ENCODE measurements at regions not wholly inside any gene's neighbourhood (a gene's known extent, or its start where the extent isn't known, plus 50 kb on each side); places are given as distances from the start of the nearest gene placed in this dataset.

DNA sequence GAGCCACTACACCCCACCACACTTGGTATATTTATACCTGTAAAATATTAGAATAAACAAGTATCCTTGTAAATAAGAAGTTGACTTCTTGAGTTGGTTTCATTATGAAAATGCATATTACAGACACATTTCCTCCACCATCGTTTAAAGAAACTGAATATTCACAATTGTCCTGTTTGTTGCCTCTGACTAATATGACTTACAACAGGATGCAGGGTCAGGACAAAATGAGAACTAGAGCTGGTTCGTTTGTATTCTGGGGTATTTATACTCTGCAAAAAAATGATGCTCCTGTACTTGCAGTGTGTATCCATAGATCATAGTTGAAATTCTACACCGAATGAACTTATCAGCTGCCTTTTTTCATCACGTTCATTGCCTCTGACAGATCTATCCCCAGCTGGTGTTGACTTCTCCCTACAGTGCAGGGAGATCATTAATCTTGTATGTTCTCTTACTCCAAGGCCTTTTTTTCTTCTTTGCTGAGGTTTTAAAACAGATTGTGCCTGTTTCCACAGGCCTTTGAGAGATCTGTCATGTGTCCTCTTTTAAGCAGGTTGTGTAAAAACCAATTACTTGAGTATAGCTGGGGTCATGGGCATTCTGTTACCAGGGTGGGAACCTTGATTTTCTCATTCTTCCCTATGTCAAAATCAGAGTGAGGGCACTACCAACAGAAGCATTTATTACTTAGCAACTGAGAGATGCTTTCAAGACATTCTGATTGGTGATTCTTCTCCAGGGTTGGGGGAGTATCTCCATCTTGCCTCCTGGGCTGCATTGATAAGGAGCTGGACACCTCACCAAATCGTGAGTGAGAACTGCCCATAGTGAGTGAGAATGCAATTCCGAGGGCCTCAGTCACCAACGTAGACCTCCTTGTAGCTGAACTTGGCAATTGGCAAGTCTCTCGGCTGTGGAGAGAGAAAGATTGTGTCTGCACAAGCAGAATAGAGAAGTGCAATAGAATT lies 78.8 kb upstream of the CD83 start:
- H3K4me1 ChIP-seq, result no peaks in the 10 kb centered on the region
- no peak for TF ChIP-seq POLR2A (IDR thresholded peaks at IDR 0.05)
- DNase-seq (ENCODE audit: extremely low spot score in 2 of 2), result no peak

DNA sequence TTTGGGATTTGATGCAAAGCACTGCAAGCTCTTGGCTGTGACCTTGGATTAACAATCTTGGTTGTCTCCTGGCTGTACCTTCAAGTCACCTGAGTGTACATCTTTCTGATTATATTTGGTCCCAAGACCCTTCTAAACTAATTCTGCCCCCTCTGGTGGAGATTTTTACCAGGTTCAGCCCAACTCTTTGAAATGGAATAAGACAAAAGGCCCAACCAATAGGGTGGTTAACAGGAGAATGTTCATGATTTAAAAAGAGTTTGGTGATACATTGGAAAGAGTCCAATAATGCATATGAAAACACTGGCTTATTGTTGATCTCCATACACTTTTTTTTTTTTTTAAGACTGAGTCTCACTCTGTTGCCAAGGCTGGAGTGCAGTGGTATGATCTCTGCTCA lies 77.5 kb upstream of the CD83 start:
- no peak overlapping the region for H3K4me3 ChIP-seq
- intact Hi-C loops (cut with DNase I), result no loop called here
- TF ChIP-seq, protein P1, sequence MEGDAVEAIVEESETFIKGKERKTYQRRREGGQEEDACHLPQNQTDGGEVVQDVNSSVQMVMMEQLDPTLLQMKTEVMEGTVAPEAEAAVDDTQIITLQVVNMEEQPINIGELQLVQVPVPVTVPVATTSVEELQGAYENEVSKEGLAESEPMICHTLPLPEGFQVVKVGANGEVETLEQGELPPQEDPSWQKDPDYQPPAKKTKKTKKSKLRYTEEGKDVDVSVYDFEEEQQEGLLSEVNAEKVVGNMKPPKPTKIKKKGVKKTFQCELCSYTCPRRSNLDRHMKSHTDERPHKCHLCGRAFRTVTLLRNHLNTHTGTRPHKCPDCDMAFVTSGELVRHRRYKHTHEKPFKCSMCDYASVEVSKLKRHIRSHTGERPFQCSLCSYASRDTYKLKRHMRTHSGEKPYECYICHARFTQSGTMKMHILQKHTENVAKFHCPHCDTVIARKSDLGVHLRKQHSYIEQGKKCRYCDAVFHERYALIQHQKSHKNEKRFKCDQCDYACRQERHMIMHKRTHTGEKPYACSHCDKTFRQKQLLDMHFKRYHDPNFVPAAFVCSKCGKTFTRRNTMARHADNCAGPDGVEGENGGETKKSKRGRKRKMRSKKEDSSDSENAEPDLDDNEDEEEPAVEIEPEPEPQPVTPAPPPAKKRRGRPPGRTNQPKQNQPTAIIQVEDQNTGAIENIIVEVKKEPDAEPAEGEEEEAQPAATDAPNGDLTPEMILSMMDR (IDR thresholded peaks at IDR 0.05), result no peak
- TF ChIP-seq POLR2AphosphoS5 (IDR thresholded peaks at IDR 0.05; ENCODE audit: insufficient read depth in 1 of 2, low read depth in 1 of 2), result no peak
- TF ChIP-seq POLR2A (IDR thresholded peaks at IDR 0.05), result no peak
- H3K27ac ChIP-seq, result no peak overlapping the region
- no peaks in the 10 kb centered on the region for H3K9me3 ChIP-seq
- no peak for DNase-seq (ENCODE audit: extremely low spot score in 2 of 2)
- no peaks in the 10 kb centered on the region for H3K4me1 ChIP-seq
- no peaks in the 10 kb centered on the region for H3K27me3 ChIP-seq
- H3K36me3 ChIP-seq, result no peaks in the 10 kb centered on the region

More for the DNA sequence above, 78.8 kb upstream of the CD83 start:
- Histone ChIP-seq H3K27me3 (no peaks in the 10 kb centered on the region), H3K9me3 (no peaks in the 10 kb centered on the region), H3K36me3 (no peaks in the 10 kb centered on the region), H3K4me3 (no peak overlapping the region), H3K27ac (no peak overlapping the region)
- intact Hi-C loops (cut with DNase I), result no loop called here

DNA sequence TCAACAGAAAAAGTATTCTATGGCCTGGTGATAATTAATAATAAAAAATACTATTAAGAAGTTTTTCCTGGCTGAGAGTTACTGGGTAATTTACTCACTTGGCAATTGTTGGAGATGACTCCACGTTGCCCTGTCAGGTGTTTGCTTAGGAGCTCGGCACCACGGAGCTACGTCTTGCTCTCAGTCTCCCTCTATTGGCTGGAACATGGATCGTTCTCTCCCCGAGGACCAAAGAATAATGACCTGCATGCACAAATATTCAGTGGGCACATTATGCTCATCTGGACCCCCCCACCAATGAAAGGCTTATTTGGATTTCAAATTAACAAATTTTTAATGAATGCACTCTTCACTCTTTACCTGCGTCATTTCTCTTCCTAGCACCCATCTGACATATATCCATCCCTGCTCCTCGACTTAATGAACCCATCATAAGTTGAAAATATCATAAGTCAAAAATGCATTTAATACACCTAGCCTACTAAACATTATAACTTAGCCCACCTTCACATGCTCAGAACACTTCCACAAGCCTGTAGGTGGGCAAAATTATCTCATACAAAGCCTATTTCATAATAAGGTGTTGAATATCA lies 71.0 kb upstream of the CD83 start:
- Histone ChIP-seq H3K36me3 (no peaks in the 10 kb centered on the region), H3K4me1 (no peaks in the 10 kb centered on the region), H3K27ac (no peak overlapping the region), H3K4me3 (no peak overlapping the region), H3K27me3 (no peaks in the 10 kb centered on the region), H3K9me3 (no peaks in the 10 kb centered on the region)
- intact Hi-C loops (cut with DNase I), result no loop called here
- no peak for DNase-seq (ENCODE audit: extremely low spot score in 2 of 2)
- TF ChIP-seq POLR2A (IDR thresholded peaks at IDR 0.05) (no peak), POLR2AphosphoS5 (IDR thresholded peaks at IDR 0.05; ENCODE audit: insufficient read depth in 1 of 2, low read depth in 1 of 2) (no peak)
- TF ChIP-seq, protein P1 (IDR thresholded peaks at IDR 0.05), result peak in 1 of 3 experiments; percentile 4

- Histone ChIP-seq H3K4me3 (no peak overlapping the region), H3K27ac (no peak overlapping the region), H3K36me3 (no peaks in the 10 kb centered on the region), H3K4me1 (no peaks in the 10 kb centered on the region), H3K9me3 (no peaks in the 10 kb centered on the region), H3K27me3 (no peaks in the 10 kb centered on the region)
- intact Hi-C loops (cut with DNase I), result no loop called here
- TF ChIP-seq POLR2A (IDR thresholded peaks at IDR 0.05), result no peak
- TF ChIP-seq POLR2AphosphoS5 (IDR thresholded peaks at IDR 0.05; ENCODE audit: insufficient read depth in 1 of 2, low read depth in 1 of 2), result no peak
- TF ChIP-seq, protein P1 (IDR thresholded peaks at IDR 0.05), result no peak
- DNase-seq (ENCODE audit: extremely low spot score in 2 of 2), result no peak
Measured at GRCh38 chr6:14047151-14047740, 70.3 kb upstream of the CD83 start.

DNA sequence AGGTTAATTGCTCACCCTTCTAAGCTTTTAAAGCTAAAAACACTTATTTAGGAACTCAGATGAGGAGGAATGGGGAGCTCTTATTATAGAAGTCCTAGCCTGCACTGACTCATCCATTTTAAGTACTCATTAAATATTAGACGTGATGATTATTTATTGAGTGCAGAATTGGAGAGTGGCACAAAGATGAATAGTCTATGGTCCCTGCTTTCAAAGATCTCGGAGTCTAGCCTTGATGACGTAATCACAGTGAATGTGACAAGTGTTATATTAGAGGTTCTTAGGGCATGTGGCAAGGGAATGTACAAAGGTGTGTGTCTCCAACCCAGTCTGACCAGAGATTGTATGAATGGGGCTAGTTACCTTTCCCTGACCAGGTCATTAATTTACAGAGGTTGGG lies 68.7 kb upstream of the CD83 start:
- H3K27me3 ChIP-seq, result no peaks in the 10 kb centered on the region
- intact Hi-C loops (cut with DNase I), result no loop called here
- no peaks in the 10 kb centered on the region for H3K36me3 ChIP-seq
- H3K4me3 ChIP-seq, result no peak overlapping the region
- H3K4me1 ChIP-seq, result no peaks in the 10 kb centered on the region
- DNase-seq (ENCODE audit: extremely low spot score in 2 of 2), result no peak
- H3K9me3 ChIP-seq, result no peaks in the 10 kb centered on the region
- TF ChIP-seq POLR2AphosphoS5 (IDR thresholded peaks at IDR 0.05; ENCODE audit: insufficient read depth in 1 of 2, low read depth in 1 of 2) (no peak), POLR2A (IDR thresholded peaks at IDR 0.05) (no peak)
- TF ChIP-seq, protein P1 (IDR thresholded peaks at IDR 0.05), result no peak
- no peak overlapping the region for H3K27ac ChIP-seq
